B cell (primary cell): ENCODE measurements at regions not wholly inside any gene's neighbourhood (a gene's known extent, or its start where the extent isn't known, plus 50 kb on each side); places are given as distances from the start of the nearest gene placed in this dataset.

Source experiments
- EZH2 ChIP-seq: IDR thresholded peaks from 2 replicates; pipeline ENCODE4 v1.6.1; 2012; ENCODE audit warnings: borderline replicate concordance, low read depth, mild to moderate bottlenecking, moderate library complexity, low read length; ENCODE audit not compliant: insufficient read depth, poor library complexity, severe bottlenecking
- TF ChIP-seq, protein P1 (sequence below): fragments of 200-600 bp; IDR thresholded peaks from one replicate; pipeline ENCODE4 v1.8.0; 2022; ENCODE audit warnings: antibody characterized with exemption, mild to moderate bottlenecking

DNA sequence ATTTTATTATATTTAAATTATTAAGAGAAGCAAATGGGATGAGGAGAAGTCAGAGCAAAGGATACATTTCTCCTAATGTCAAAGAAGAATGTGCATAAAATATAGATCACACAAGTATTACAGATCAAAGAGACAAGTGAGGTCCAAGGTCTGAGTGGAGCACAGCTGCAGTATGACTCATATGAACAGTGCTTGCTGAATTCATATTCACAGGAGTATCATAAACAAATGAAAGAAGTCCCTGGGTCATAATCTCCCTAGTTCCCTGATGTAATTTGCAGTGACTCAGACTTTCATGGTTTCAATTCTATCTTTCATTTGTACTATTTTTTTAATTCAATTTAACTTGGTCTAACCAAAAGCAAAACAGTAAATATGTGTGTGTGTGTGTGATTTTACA lies 499.0 kb upstream of the CCDC179 start:
- TF ChIP-seq, protein P1, sequence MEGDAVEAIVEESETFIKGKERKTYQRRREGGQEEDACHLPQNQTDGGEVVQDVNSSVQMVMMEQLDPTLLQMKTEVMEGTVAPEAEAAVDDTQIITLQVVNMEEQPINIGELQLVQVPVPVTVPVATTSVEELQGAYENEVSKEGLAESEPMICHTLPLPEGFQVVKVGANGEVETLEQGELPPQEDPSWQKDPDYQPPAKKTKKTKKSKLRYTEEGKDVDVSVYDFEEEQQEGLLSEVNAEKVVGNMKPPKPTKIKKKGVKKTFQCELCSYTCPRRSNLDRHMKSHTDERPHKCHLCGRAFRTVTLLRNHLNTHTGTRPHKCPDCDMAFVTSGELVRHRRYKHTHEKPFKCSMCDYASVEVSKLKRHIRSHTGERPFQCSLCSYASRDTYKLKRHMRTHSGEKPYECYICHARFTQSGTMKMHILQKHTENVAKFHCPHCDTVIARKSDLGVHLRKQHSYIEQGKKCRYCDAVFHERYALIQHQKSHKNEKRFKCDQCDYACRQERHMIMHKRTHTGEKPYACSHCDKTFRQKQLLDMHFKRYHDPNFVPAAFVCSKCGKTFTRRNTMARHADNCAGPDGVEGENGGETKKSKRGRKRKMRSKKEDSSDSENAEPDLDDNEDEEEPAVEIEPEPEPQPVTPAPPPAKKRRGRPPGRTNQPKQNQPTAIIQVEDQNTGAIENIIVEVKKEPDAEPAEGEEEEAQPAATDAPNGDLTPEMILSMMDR = no peak
- no peak for TF ChIP-seq EZH2
